PFSK-1 (cell line): ENCODE measurements at regions not wholly inside any gene's neighbourhood (a gene's known extent, or its start where the extent isn't known, plus 50 kb on each side); places are given as distances from the start of the nearest gene placed in this dataset.

Experiments
- POLR2AphosphoS5 ChIP-seq: IDR thresholded peaks from 2 replicates; pipeline ENCODE4 v1.6.1; 2012; ENCODE audit warnings: low read depth, mild to moderate bottlenecking, control low read depth, low read length, moderate library complexity
- SIN3A ChIP-seq: IDR thresholded peaks from 2 replicates; pipeline ENCODE4 v1.6.1; 2012; ENCODE audit warnings: mild to moderate bottlenecking, low read length, moderate library complexity, borderline replicate concordance; ENCODE audit not compliant: insufficient read depth

- no peak for TF ChIP-seq POLR2AphosphoS5
- no peak for TF ChIP-seq SIN3A
These were observed 51.0 kb upstream of the NLGN4Y start for GRCh38 chrY:14473320-14473719.
